BE2C (cell line): ENCODE measurements at regions not wholly inside any gene's neighbourhood (a gene's known extent, or its start where the extent isn't known, plus 50 kb on each side); places are given as distances from the start of the nearest gene placed in this dataset.

ENCODE experiments used
- DNase-seq: peaks from one replicate; pipeline ENCODE4 v3.0.0-alpha.2; 2020
- H3K27me3 ChIP-seq: fragments of 250-450 bp; sonication (Bioruptor Pico); 2 replicates; pipeline ENCODE4 v1.5.1; 2020; ENCODE audit warnings: mild to moderate bottlenecking
- H3K36me3 ChIP-seq: fragments of 250-450 bp; sonication (Bioruptor Pico); 2 replicates; pipeline ENCODE4 v1.5.1; 2020; ENCODE audit warnings: mild to moderate bottlenecking
- H3K4me1 ChIP-seq: fragments of 250-450 bp; sonication (Bioruptor Pico); 2 replicates; pipeline ENCODE4 v1.5.1; 2020
- H3K4me3 ChIP-seq: 2 replicates; pipeline ENCODE4 v1.5.1; 2011; ENCODE audit warnings: low read depth, low read length
- H3K9me3 ChIP-seq: fragments of 250-450 bp; sonication (Bioruptor Pico); 2 replicates; pipeline ENCODE4 v1.5.1; 2020
- CTCF ChIP-seq: IDR thresholded peaks from 2 replicates; pipeline ENCODE4 v1.5.1; 2012; ENCODE audit warnings: mild to moderate bottlenecking, low read depth, low read length

GRCh38 chr5:30034870-30035269, 1158.6 kb upstream of the CDH6 start:
- DNase-seq, result no peak
- Histone ChIP-seq H3K4me3 (no peak overlapping the region), H3K4me1 (no peaks in the 10 kb centered on the region), H3K9me3 (no peaks in the 10 kb centered on the region), H3K36me3 (no peaks in the 10 kb centered on the region), H3K27me3 (no peaks in the 10 kb centered on the region)
- TF ChIP-seq CTCF, result no peak

GRCh38 chr5:30030101-30030500, 1163.4 kb upstream of the CDH6 start:
- Histone ChIP-seq H3K4me1 (no peaks in the 10 kb centered on the region), H3K27me3 (no peaks in the 10 kb centered on the region), H3K36me3 (no peaks in the 10 kb centered on the region), H3K4me3 (no peak overlapping the region), H3K9me3 (no peaks in the 10 kb centered on the region)
- DNase-seq, result no peak
- TF ChIP-seq CTCF, result no peak

GRCh38 chr5:30001826-30002225, 1191.7 kb upstream of the CDH6 start:
- Histone ChIP-seq H3K36me3 (no peaks in the 10 kb centered on the region), H3K27me3 (no peaks in the 10 kb centered on the region), H3K4me3 (no peak overlapping the region), H3K9me3 (no peaks in the 10 kb centered on the region), H3K4me1 (no peaks in the 10 kb centered on the region)
- DNase-seq, result no peak
- no peak for TF ChIP-seq CTCF

GRCh38 chr5:30000231-30000630, 1193.3 kb upstream of the CDH6 start:
- DNase-seq, result no peak
- no peak overlapping the region for H3K4me3 ChIP-seq
- no peaks in the 10 kb centered on the region for H3K9me3 ChIP-seq
- H3K4me1 ChIP-seq, result no peaks in the 10 kb centered on the region
- no peak for TF ChIP-seq CTCF
- no peaks in the 10 kb centered on the region for H3K36me3 ChIP-seq
- no peaks in the 10 kb centered on the region for H3K27me3 ChIP-seq

GRCh38 chr5:29995154-29995553, 1198.3 kb upstream of the CDH6 start:
- Histone ChIP-seq H3K9me3 (no peaks in the 10 kb centered on the region), H3K4me3 (no peak overlapping the region), H3K27me3 (no peaks in the 10 kb centered on the region), H3K4me1 (no peaks in the 10 kb centered on the region; the same call in 1 of the 2 replicates), H3K36me3 (no peaks in the 10 kb centered on the region)
- no peak for TF ChIP-seq CTCF
- no peak for DNase-seq

GRCh38 chr5:29994519-29994918, 1199.0 kb upstream of the CDH6 start:
- H3K4me3 ChIP-seq, result no peak overlapping the region
- no peak for TF ChIP-seq CTCF
- no peak for DNase-seq
- H3K36me3 ChIP-seq, result no peaks in the 10 kb centered on the region
- no peaks in the 10 kb centered on the region for H3K27me3 ChIP-seq
- H3K4me1 ChIP-seq, result no peaks in the 10 kb centered on the region; the same call in 1 of the 2 replicates
- no peaks in the 10 kb centered on the region for H3K9me3 ChIP-seq
